ENCODE measurements at regions not wholly inside any gene's neighbourhood (a gene's known extent, or its start where the extent isn't known, plus 50 kb on each side); places are given as distances from the start of the nearest gene placed in this dataset.

- POLR2A ChIA-PET = no interaction called here
- CTCF ChIA-PET = no interaction called here
Measured at GRCh38 chr2:212873256-212873655, 278.2 kb downstream of the IKZF2 start.

More at GRCh38 chr2:212873256-212873655, 278.2 kb downstream of the IKZF2 start:
- Histone ChIP-seq H3K9me3 (replicated peaks; ENCODE audit: control insufficient read depth, insufficient read depth, low read length) (no peaks in the 10 kb centered on the region), H3K9ac (replicated peaks; ENCODE audit: extremely low read depth, insufficient read depth, low read length) (no peak overlapping the region), H2AFZ (ENCODE audit: low read depth, low read length) (no peak overlapping the region), H3K4me1 (ENCODE audit: control insufficient read depth, extremely low read depth, insufficient read depth, low read length) (no peaks in the 10 kb centered on the region), H3K27me3 (ENCODE audit: control insufficient read depth in 2 of 2, insufficient read depth in 2 of 2, low read length in 2 of 2) (no peaks in the 10 kb centered on the region), H3K27ac (ENCODE audit: insufficient read depth, low read depth, low read length) (no peak overlapping the region), H3K4me3 (replicated peaks in 1 of 3; ENCODE audit: insufficient read depth in 1 of 3, low read depth in 1 of 3, low read length in 3 of 3) (no peak overlapping the region), H3K79me2 (ENCODE audit: control insufficient read depth, insufficient read depth, low read length) (no peaks in the 10 kb centered on the region), H4K20me1 (replicated peaks; ENCODE audit: control insufficient read depth, extremely low read depth, insufficient read depth, low read length) (no peaks in the 10 kb centered on the region), H3K4me2 (ENCODE audit: insufficient read depth, low read length) (no peak overlapping the region), H3K36me3 (ENCODE audit: control insufficient read depth in 2 of 2, extremely low read depth in 1 of 2, insufficient read depth in 2 of 2, low read length in 2 of 2) (no peaks in the 10 kb centered on the region), H3K9me1 (replicated peaks; ENCODE audit: control insufficient read depth, extremely low read depth, insufficient read depth, low read length) (no peaks in the 10 kb centered on the region)
- DNase-seq (ENCODE audit: low read depth, low spot score) (no peak), FAIRE-seq (no peak)
- dilution Hi-C loops (cut with MboI; ENCODE audit: extremely low pct_ligation_motif_present, low sequenced_read_pairs) (no loop called here), intact Hi-C loops (cut with micrococcal nuclease) (no loop called here)
- TF ChIP-seq GATA2 (IDR thresholded peaks at IDR 0.05; ENCODE audit: insufficient read depth, insufficient read length, low read depth, low read length) = no peak
- no peak for TF ChIP-seq CTCF (IDR thresholded peaks at IDR 0.05; ENCODE audit: extremely low read depth in 1 of 2, insufficient read depth in 1 of 2, low read depth in 1 of 2, low read length in 2 of 2)
- TF ChIP-seq JUN (IDR thresholded peaks at IDR 0.05; ENCODE audit: borderline replicate concordance, insufficient read depth, insufficient read length, low read depth) = no peak
- no peak for TF ChIP-seq POLR2AphosphoS5 (IDR thresholded peaks at IDR 0.05; ENCODE audit: insufficient read depth, low read depth, low read length)
- TF ChIP-seq POLR2A (IDR thresholded peaks at IDR 0.05; ENCODE audit: low read depth, low read length) = no peak
- no peak for TF ChIP-seq EZH2 (IDR thresholded peaks at IDR 0.05; ENCODE audit: borderline replicate concordance, low read depth, low read length, severe bottlenecking)
- TF ChIP-seq MYC (IDR thresholded peaks at IDR 0.05; ENCODE audit: low read depth, low read length) = no peak
- TF ChIP-seq FOS (IDR thresholded peaks at IDR 0.05; ENCODE audit: borderline replicate concordance, insufficient read depth, low read length) = no peak
- no peak for TF ChIP-seq MAX (IDR thresholded peaks at IDR 0.05; ENCODE audit: insufficient read depth, insufficient read length)
- no TSS peak for BruUV-seq (replicated peaks)
